Adipocyte (in vitro differentiated cells): ENCODE measurements at regions not wholly inside any gene's neighbourhood (a gene's known extent, or its start where the extent isn't known, plus 50 kb on each side); places are given as distances from the start of the nearest gene placed in this dataset.

Experiments
- DNase-seq: peaks from one replicate; pipeline ENCODE4 v3.0.0-alpha.2; 2015; ENCODE audit warnings: low read depth
- H3K27me3 ChIP-seq: replicated peaks from 2 replicates; pipeline ENCODE4 v1.7.0; 2013; ENCODE audit warnings: mild to moderate bottlenecking, low read length, moderate library complexity; ENCODE audit not compliant: control insufficient read depth, insufficient read depth
- H3K36me3 ChIP-seq: 2 replicates; pipeline ENCODE4 v1.7.0; 2013; ENCODE audit warnings: low read length, mild to moderate bottlenecking, moderate library complexity; ENCODE audit not compliant: control insufficient read depth, insufficient read depth, severe bottlenecking
- H3K4me1 ChIP-seq: 2 replicates; pipeline ENCODE4 v1.7.0; 2013; ENCODE audit warnings: mild to moderate bottlenecking, low read length, moderate library complexity; ENCODE audit not compliant: control insufficient read depth, insufficient read depth
- H3K4me3 ChIP-seq: 2 replicates; pipeline ENCODE4 v1.7.0; 2013; ENCODE audit warnings: mild to moderate bottlenecking, low read length, moderate library complexity
- H3K9ac ChIP-seq: 2 replicates; pipeline ENCODE4 v1.7.0; 2013; ENCODE audit warnings: mild to moderate bottlenecking, low read length, moderate library complexity
- H3K9me3 ChIP-seq: 2 replicates; pipeline ENCODE4 v1.7.0; 2013; ENCODE audit warnings: mild to moderate bottlenecking, low read length, moderate library complexity; ENCODE audit not compliant: control insufficient read depth

DNA sequence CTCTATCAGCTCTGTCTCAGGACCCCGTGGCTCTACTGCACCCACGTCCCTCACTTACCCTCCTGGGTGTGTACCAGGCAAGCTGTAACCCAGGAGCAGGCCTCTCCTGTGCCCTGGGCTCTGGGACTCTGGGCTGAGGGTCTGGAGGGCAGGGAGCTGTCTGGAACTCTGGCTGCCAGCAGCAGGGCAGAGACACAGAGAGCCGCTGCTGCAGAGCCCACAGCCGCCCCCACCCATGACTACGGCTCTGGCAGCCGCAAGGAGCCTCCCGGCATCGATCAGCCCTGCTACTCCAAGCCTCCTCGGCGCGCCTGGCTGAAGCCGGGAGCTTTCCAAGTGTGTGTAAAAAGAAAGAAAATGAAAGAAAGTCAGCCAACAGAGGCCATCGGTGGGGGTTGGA, 103.7 kb upstream of the ATP2B2 start:
- Histone ChIP-seq H3K4me3 (no peak overlapping the region), H3K27me3 (peaks cover 44% of the 10 kb centered on the region), H3K9ac (no peak overlapping the region), H3K36me3 (no peaks in the 10 kb centered on the region), H3K9me3 (peaks cover 19% of the 10 kb centered on the region), H3K4me1 (no peaks in the 10 kb centered on the region)
- DNase-seq: no peak

DNA sequence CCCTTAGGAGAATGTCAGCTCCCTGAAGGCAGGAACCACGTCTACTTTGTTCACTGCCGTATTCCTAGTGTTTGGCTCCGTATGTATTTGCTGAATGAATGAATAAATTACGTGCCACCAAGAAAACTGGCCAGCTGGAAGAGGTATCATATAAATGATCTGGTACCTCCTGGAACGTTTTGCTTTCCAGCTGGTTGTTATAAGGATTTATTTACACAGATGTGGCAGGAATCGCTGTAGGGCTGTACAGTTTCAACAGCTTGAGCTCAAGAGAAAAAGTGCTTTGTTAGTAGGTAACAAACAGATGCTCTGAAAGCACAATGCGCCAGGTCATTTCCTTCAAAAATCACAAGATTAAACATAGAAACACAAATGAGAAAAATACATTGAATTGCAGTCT, 108.8 kb upstream of the ATP2B2 start:
- DNase-seq: no peak
- no peaks in the 10 kb centered on the region for H3K4me1 ChIP-seq
- H3K9me3 ChIP-seq: peaks cover 24% of the 10 kb centered on the region
- peaks cover 52% of the 10 kb centered on the region for H3K27me3 ChIP-seq
- H3K9ac ChIP-seq: no peak overlapping the region
- H3K36me3 ChIP-seq: no peaks in the 10 kb centered on the region
- no peak overlapping the region for H3K4me3 ChIP-seq

DNA sequence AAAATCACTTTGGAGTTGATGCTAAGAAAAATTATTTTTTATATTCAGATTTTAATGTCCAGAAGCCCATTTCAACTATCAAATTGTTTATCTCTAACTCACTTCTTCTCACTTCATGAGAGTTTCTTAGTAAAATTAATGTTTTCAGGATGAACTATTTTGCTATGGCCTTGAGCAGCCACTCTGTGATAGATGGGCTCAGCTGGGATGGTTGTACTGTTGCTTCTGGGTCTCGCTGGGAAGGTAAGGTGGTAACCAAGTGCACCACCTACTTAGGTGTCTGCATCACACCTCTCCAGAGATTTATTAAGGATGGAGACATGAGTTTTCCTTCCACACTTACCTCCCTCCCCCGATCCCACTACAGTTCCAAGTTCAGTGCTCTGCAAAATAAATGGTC, 110.3 kb upstream of the ATP2B2 start:
- no peak overlapping the region for H3K4me3 ChIP-seq
- H3K9me3 ChIP-seq: peaks cover 24% of the 10 kb centered on the region
- H3K36me3 ChIP-seq: no peaks in the 10 kb centered on the region
- H3K4me1 ChIP-seq: no peaks in the 10 kb centered on the region
- H3K27me3 ChIP-seq: peaks cover 59% of the 10 kb centered on the region
- DNase-seq: no peak
- H3K9ac ChIP-seq: no peak overlapping the region

DNA sequence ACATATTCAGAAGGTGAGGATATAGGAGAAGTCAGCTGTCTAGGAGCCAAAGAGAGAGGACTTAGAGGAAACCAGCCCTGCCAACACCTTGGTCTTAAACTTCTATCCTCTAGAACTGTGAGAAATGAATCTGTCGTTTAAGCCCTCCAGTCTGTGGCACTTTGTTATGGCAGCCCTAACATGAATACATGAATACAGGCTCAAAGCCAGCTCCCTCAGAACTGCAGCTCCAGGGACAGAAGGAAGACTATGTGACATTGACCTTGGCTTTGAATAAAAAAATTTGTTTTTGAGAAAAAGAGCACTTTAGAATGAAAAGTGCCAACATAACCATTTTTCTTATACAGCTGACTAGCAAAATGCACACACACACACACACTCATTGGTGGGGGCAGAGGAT, 110.9 kb upstream of the ATP2B2 start:
- H3K27me3 ChIP-seq: peaks cover 56% of the 10 kb centered on the region
- no peak overlapping the region for H3K4me3 ChIP-seq
- H3K4me1 ChIP-seq: no peaks in the 10 kb centered on the region
- no peaks in the 10 kb centered on the region for H3K36me3 ChIP-seq
- H3K9me3 ChIP-seq: peaks cover 24% of the 10 kb centered on the region
- DNase-seq: no peak
- H3K9ac ChIP-seq: no peak overlapping the region

DNA sequence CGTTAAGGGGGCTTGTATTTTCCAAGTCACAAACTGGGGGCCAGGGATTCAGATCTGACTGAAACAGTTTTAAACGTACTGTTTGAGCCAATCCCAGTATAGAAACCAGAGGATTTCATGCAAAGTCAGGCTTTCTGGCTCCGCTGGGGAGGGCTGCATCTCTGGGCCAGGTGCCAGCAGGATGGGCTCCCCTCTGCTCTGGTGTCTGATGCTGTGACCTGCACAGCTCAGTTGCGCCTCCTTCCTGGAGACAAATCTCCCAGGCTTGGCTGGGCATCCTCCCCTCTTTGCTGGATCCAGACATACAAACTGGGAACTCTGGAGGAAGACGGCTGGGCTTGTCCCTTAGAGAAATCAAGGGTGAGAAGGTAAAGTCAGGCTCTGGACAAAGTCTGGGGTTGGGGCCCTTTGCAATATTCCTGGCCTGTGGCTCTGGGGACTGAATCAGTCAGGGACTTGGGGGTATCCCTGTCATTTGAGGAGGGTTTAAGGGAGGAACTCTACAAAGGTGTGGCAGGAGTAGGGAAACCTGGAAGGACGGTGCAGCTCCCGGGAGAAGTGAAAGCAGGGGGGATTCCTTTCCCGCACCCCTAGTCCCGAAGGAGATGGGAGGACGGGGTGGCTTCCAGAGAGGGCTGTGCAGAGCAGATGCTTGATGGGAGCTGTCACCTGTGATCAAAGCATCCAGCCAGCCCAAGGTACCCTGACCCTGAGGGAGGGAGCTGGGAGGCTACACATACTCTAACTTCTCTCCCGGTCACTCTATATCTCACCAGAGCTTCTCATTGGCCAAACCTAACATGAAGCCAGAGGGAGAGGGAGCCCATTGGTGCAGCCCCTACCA, 114.8 kb upstream of the ATP2B2 start:
- Histone ChIP-seq H3K9me3 (no peaks in the 10 kb centered on the region), H3K4me3 (no peak overlapping the region), H3K27me3 (peaks cover 48% of the 10 kb centered on the region), H3K4me1 (no peaks in the 10 kb centered on the region), H3K36me3 (no peaks in the 10 kb centered on the region), H3K9ac (no peak overlapping the region)
- DNase-seq: no peak

DNA sequence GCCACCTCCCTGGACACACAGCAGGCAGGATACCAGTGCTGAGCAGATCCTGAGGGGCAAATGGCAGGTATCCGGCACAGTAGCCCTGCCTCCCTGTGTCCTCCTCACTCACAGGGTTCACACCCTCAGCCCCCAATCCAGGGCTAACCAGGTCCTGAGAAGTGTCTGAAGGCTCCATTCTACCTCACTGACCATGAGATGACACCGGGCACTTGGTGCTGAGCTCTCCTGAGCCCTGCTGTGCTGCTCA, 115.4 kb upstream of the ATP2B2 start:
- no peak overlapping the region for H3K4me3 ChIP-seq
- no peaks in the 10 kb centered on the region for H3K36me3 ChIP-seq
- H3K27me3 ChIP-seq: peaks cover 43% of the 10 kb centered on the region
- no peak overlapping the region for H3K9ac ChIP-seq
- no peak for DNase-seq
- no peaks in the 10 kb centered on the region for H3K9me3 ChIP-seq
- no peaks in the 10 kb centered on the region for H3K4me1 ChIP-seq

DNA sequence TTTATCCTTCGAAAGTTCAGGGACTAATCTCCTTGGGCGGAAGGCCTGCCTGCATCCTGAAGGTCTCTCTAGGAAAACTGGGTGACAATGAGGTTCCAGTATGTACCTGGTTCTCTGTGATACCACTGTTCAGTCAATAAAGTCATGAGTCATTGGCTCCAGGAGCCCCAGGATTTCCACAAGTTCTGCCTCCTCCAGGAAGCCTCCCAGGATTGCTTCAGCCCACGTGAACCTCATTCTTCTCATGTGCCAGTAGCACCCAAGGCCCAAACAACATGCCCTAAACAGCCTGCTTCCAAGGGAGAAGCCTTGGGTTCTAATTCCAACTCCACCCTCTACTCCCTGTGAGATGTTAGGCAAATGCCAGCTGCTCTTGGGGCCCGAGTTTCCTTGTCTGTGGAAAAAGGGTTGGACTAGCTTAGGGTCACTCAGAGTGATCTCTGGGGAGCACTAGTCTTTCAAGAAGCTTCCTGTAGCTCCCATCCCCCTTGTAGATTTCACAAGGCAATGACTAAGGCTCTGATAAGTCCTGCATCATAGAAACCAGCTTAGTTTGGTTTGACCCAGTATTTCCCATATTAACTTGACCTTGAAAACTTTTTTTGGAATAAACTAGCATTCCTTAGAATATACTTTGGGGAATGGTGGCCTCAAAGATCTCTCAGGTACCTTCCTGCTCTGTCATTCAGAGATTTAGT, 118.3 kb upstream of the ATP2B2 start:
- no peak overlapping the region for H3K9ac ChIP-seq
- no peak for DNase-seq
- H3K27me3 ChIP-seq: peaks cover 34% of the 10 kb centered on the region
- no peaks in the 10 kb centered on the region for H3K4me1 ChIP-seq
- no peaks in the 10 kb centered on the region for H3K9me3 ChIP-seq
- H3K36me3 ChIP-seq: no peaks in the 10 kb centered on the region
- no peak overlapping the region for H3K4me3 ChIP-seq

DNA sequence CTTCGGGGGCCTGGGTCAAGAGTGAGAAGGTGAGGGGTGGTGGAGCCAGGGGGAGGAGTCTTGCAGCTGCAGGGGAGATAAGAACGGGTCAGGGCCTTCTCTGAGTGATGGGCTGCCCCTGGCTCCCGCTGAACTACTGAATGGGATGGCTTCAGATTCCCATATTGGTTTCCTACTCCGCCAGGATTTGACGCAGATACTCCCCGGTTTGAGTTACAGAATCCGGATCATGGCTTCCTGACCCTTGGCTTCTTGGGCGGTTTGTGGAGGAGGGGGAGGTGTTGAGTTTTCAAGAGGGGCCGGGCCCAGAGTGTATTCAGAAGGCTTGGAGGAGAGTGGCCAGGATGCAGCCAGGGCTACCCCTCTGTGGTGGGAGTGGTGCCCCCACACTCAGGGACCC, 119.9 kb upstream of the ATP2B2 start:
- H3K9me3 ChIP-seq: no peaks in the 10 kb centered on the region
- H3K27me3 ChIP-seq: peaks cover 30% of the 10 kb centered on the region
- H3K9ac ChIP-seq: no peak overlapping the region
- no peaks in the 10 kb centered on the region for H3K36me3 ChIP-seq
- H3K4me3 ChIP-seq: no peak overlapping the region
- no peak for DNase-seq
- no peaks in the 10 kb centered on the region for H3K4me1 ChIP-seq

DNA sequence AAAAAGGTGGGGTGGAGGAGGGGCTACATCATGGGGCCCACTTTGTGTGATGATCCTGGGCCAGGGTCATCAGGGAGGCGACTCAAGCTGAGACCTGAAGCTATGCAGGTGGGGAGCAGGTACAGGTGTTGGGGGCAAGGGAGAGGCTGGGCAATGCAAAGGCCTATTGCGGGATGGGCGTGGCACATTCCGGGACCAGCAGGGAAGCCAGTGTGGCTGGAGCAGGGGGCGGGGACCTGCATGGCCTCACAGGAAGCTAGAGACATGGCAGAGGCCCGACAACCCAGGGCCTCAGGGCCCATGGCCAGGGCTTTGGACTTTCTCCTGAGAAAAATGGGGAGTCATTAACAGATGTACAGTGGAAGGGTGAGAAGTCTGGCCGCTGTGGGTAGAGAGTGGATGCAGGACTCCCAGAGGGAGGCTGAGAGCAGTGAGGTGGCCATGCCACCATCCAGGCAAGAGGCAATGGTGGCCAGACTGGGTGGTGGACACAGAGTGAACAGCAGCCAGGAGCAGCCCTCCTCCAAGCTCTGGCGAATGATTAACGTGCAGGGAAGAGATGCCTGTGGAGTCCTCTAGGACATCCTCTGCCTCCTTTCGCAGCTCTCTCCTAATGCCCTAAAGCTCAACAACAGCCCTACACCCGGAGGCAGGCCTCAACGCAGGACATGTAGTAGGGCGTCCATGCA, 122.6 kb upstream of the ATP2B2 start:
- Histone ChIP-seq H3K36me3 (no peaks in the 10 kb centered on the region), H3K4me1 (no peaks in the 10 kb centered on the region), H3K9me3 (no peaks in the 10 kb centered on the region), H3K9ac (no peak overlapping the region), H3K27me3 (peaks cover 28% of the 10 kb centered on the region), H3K4me3 (no peak overlapping the region)
- DNase-seq: no peak

DNA sequence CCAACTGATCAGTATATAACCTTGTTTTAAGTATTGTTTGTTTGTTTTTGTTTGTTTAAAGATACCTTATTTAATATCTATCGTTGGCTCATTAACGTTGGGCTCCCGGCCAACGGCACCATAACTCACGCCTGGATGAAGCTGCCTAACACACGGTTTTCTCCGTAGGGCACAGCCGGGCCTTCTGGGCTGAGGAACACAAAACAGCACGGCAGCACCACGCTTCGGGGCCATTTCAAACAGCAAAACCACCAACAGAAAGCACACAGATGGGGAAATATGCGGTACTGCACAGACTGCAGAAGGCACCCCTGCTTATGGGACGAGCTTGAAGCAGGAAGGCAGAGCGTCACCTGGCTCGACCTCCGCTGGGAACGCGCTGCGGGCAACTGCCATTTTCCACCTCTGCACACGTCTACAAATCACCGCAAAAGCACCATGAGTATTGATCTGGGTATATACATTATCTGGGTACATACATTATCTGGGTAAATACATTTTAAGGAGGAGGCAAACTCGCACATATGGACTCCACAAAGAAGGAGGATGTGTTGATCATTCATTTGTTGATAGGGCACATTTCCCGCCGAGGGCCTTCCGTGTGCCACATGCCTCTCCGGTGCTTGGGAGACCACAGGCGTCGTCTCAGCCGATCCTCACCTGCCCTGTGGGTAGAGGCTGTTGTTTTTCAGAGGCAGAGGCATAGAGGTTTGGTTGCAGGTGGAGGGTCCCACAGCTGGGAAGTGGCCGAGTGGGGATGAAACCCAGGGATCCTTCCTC, 123.7 kb upstream of the ATP2B2 start:
- no peak for DNase-seq
- Histone ChIP-seq H3K36me3 (no peaks in the 10 kb centered on the region), H3K27me3 (peaks cover 37% of the 10 kb centered on the region), H3K4me1 (no peaks in the 10 kb centered on the region), H3K9ac (no peak overlapping the region), H3K4me3 (no peak overlapping the region), H3K9me3 (no peaks in the 10 kb centered on the region)

DNA sequence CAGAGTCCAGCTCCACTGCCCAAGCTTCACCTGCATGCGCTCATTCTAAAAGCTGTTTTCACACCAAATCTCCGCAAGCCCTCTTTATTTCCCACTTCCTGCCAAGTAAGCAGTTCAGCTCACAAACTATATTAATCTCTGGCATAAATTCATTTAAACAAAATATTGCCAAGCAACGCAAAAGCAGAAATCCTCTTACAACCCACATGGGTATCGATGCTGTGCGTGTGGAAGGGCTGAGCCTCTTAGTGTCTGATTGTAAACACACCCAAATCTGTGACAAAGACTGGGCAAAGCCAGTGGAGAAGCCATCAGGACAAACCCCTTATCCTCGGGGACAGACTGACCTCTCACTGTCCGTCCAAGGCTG, 124.3 kb upstream of the ATP2B2 start:
- Histone ChIP-seq H3K9me3 (no peaks in the 10 kb centered on the region), H3K4me3 (no peak overlapping the region), H3K4me1 (no peaks in the 10 kb centered on the region), H3K36me3 (no peaks in the 10 kb centered on the region), H3K9ac (no peak overlapping the region), H3K27me3 (peaks cover 42% of the 10 kb centered on the region)
- no peak for DNase-seq
